ENCODE measurements at regions not wholly inside any gene's neighbourhood (a gene's known extent, or its start where the extent isn't known, plus 50 kb on each side); places are given as distances from the start of the nearest gene placed in this dataset.
"Not testable (repeated sequence)": the region's sequence is repeated elsewhere in the genome, so short reads cannot be mapped to it uniquely, and the experiment has no call there.

GRCh38 chr1:177687544-177687943 lies 282.3 kb downstream of the SEC16B start:
- no peak for DNase-seq (ENCODE audit: low spot score)
- in situ Hi-C loops (cut with MboI; ENCODE audit: low pct_unique_long_range_greater_than_20kb, low sequenced_read_pairs, unreplicated experiment): no loop called here
- TF ChIP-seq CTCF (IDR thresholded peaks at IDR 0.05; ENCODE audit: extremely low read depth, insufficient read depth, missing control alignments): no peak

- TF ChIP-seq CTCF (IDR thresholded peaks at IDR 0.05; ENCODE audit: extremely low read depth, insufficient read depth, missing control alignments): no peak
- in situ Hi-C loops (cut with MboI; ENCODE audit: low pct_unique_long_range_greater_than_20kb, low sequenced_read_pairs, unreplicated experiment): no loop called here
- DNase-seq (ENCODE audit: low spot score): no peak
Observed at GRCh38 chr1:177686933-177687332, 282.9 kb downstream of the SEC16B start.

- no peak for DNase-seq (ENCODE audit: low spot score)
- TF ChIP-seq CTCF (IDR thresholded peaks at IDR 0.05; ENCODE audit: extremely low read depth, insufficient read depth, missing control alignments): no peak
- in situ Hi-C loops (cut with MboI; ENCODE audit: low pct_unique_long_range_greater_than_20kb, low sequenced_read_pairs, unreplicated experiment): no loop called here
Observed at GRCh38 chr1:177669161-177669560, 300.7 kb downstream of the SEC16B start.

GRCh38 chr1:177665935-177666334 lies 303.9 kb downstream of the SEC16B start:
- TF ChIP-seq CTCF (IDR thresholded peaks at IDR 0.05; ENCODE audit: extremely low read depth, insufficient read depth, missing control alignments): no peak
- no peak for DNase-seq (ENCODE audit: low spot score)
- in situ Hi-C loops (cut with MboI; ENCODE audit: low pct_unique_long_range_greater_than_20kb, low sequenced_read_pairs, unreplicated experiment): no loop called here

GRCh38 chr1:177664742-177665141 lies 305.1 kb downstream of the SEC16B start:
- DNase-seq (ENCODE audit: low spot score); in situ Hi-C loops (cut with MboI; ENCODE audit: low pct_unique_long_range_greater_than_20kb, low sequenced_read_pairs, unreplicated experiment): not testable (repeated sequence)

- DNase-seq (ENCODE audit: low spot score): no peak
- TF ChIP-seq CTCF (IDR thresholded peaks at IDR 0.05; ENCODE audit: extremely low read depth, insufficient read depth, missing control alignments): no peak
- in situ Hi-C loops (cut with MboI; ENCODE audit: low pct_unique_long_range_greater_than_20kb, low sequenced_read_pairs, unreplicated experiment): no loop called here
Observed at GRCh38 chr1:177660188-177660587, 309.7 kb downstream of the SEC16B start.

- TF ChIP-seq CTCF (IDR thresholded peaks at IDR 0.05; ENCODE audit: extremely low read depth, insufficient read depth, missing control alignments): no peak
- no peak for DNase-seq (ENCODE audit: low spot score)
- in situ Hi-C loops (cut with MboI; ENCODE audit: low pct_unique_long_range_greater_than_20kb, low sequenced_read_pairs, unreplicated experiment): no loop called here
Observed at GRCh38 chr1:177659281-177659680, 310.6 kb downstream of the SEC16B start.

Data from GM13977 (cell line).